H1 (cell line): ENCODE measurements at regions not wholly inside any gene's neighbourhood (a gene's known extent, or its start where the extent isn't known, plus 50 kb on each side); places are given as distances from the start of the nearest gene placed in this dataset.

Experiments used
- CTCF ChIA-PET: fragments of 300-600 bp; sonication (Branson Sonifier 250); formaldehyde crosslinking; loops from one replicate; lab custom pipeline; 2021; ENCODE audit not compliant: partially characterized antibody; lab: Charles Lee
- POLR2A ChIA-PET: fragments of 300-600 bp; sonication (Branson Sonifier 250); formaldehyde crosslinking; loops from one replicate; lab custom pipeline; 2021; ENCODE audit warnings: inconsistent platforms; ENCODE audit not compliant: partially characterized antibody; lab: Charles Lee
- DNase-seq, 2 experiments: peaks; one replicate each; pipeline versions ENCODE4 v3.0.0 to v3.0.0-alpha.2; 2010 to 2022; ENCODE audit warnings: low spot score in 2 of 2, low read depth in 1 of 2, mixed read lengths in 1 of 2
- FAIRE-seq: peaks from 2 replicates; lab custom pipeline; 2011; peaks lifted over from hg19 to GRCh38; lab: Jason Lieb, UNC
- H2AFZ ChIP-seq: 2 replicates; pipeline ENCODE4 v1.8.1; 2012; ENCODE audit warnings: low read length, inconsistent platforms
- H2AK5ac ChIP-seq: 2 replicates; pipeline ENCODE4 v1.6.1; 2013; ENCODE audit warnings: low read depth, low read length
- H2BK120ac ChIP-seq: replicated peaks from 2 replicates; pipeline ENCODE3; 2013; ENCODE audit warnings: low read depth, low read length, inconsistent platforms
- H2BK12ac ChIP-seq: 2 replicates; pipeline ENCODE4 v1.6.1; 2013; ENCODE audit warnings: low read depth, low read length
- H2BK15ac ChIP-seq: 2 replicates; pipeline ENCODE4 v1.6.1; 2013; ENCODE audit warnings: low read length
- H2BK20ac ChIP-seq: 2 replicates; pipeline ENCODE4 v1.6.1; 2013; ENCODE audit warnings: low read length
- H2BK5ac ChIP-seq: 2 replicates; pipeline ENCODE4 v1.6.1; 2013; ENCODE audit warnings: low read depth, low read length
- H3K14ac ChIP-seq: 2 replicates; pipeline ENCODE4 v1.6.1; 2013; ENCODE audit warnings: inconsistent platforms; ENCODE audit not compliant: insufficient read length
- H3K18ac ChIP-seq: 2 replicates; pipeline ENCODE4 v1.6.1; 2013; ENCODE audit warnings: low read length; ENCODE audit errors: extremely low read depth
- H3K23ac ChIP-seq: 2 replicates; pipeline ENCODE4 v1.6.1; 2013; ENCODE audit warnings: inconsistent platforms; ENCODE audit not compliant: insufficient read length
- H3K23me2 ChIP-seq: 2 replicates; pipeline ENCODE4 v1.6.1; 2013; ENCODE audit warnings: low read depth, low read length
- H3K27ac ChIP-seq: 2 replicates; pipeline ENCODE4 v1.6.1; 2011; ENCODE audit warnings: low read depth, low read length, inconsistent platforms
- H3K27me3 ChIP-seq, 4 experiments: replicated peaks in 1 of 4; 1 replicate in 1 of 4; 2 replicates in 3 of 4; pipeline versions ENCODE4 v1.6.1 to v1.8.1; 2011 to 2013; ENCODE audit warnings: low read length in 3 of 4, mild to moderate bottlenecking in 3 of 4, inconsistent platforms in 2 of 4, mixed read lengths in 2 of 4, moderate library complexity in 1 of 4; ENCODE audit not compliant: control insufficient read depth in 3 of 4, insufficient read depth in 3 of 4; ENCODE audit errors: extremely low read depth in 1 of 4
- H3K36me3 ChIP-seq, 4 experiments: 2 replicates each; pipeline versions ENCODE4 v1.6.1 to v1.8.1; 2011 to 2013; ENCODE audit warnings: mild to moderate bottlenecking in 4 of 4, low read length in 3 of 4, moderate library complexity in 2 of 4, control low read depth in 1 of 4, inconsistent platforms in 1 of 4; ENCODE audit not compliant: insufficient read depth in 4 of 4, control insufficient read depth in 2 of 4
- H3K4ac ChIP-seq: replicated peaks from 2 replicates; pipeline ENCODE3; 2013; ENCODE audit warnings: low read length, low read depth, mixed read lengths, inconsistent platforms; ENCODE audit not compliant: insufficient read length
- H3K4me1 ChIP-seq, 4 experiments: replicated peaks in 1 of 4; 1 replicate in 1 of 4; 2 replicates in 3 of 4; pipeline versions ENCODE4 v1.6.1 to v1.8.1; 2011 to 2013; ENCODE audit warnings: low read length in 3 of 4, inconsistent platforms in 2 of 4, mixed read lengths in 1 of 4; ENCODE audit not compliant: insufficient read depth in 4 of 4, control insufficient read depth in 3 of 4
- H3K4me2 ChIP-seq, 2 experiments: 2 replicates each; pipeline versions ENCODE4 v1.6.1 to v1.8.1; 2011 to 2013; ENCODE audit warnings: low read depth in 2 of 2, low read length in 2 of 2, control low read depth in 1 of 2, inconsistent platforms in 1 of 2, mild to moderate bottlenecking in 1 of 2; ENCODE audit not compliant: insufficient read depth in 1 of 2
- H3K4me3 ChIP-seq, 4 experiments: fragments of 200-600, 300-600 bp in 1 of 4; sonication (generic), shearing (Covaris generic), sonication (Bioruptor Twin) in 1 of 4; 2 replicates each; pipeline versions ENCODE4 v1.5.1 to v1.8.1; 2011 to 2016; ENCODE audit warnings: low read length in 4 of 4, low read depth in 3 of 4, control low read depth in 2 of 4, inconsistent platforms in 2 of 4, mild to moderate bottlenecking in 2 of 4, mixed read lengths in 1 of 4, moderate library complexity in 1 of 4; ENCODE audit not compliant: insufficient read depth in 2 of 4; ENCODE audit errors: extremely low read depth in 1 of 4
- H3K56ac ChIP-seq: replicated peaks from 2 replicates; pipeline ENCODE3; 2013; ENCODE audit warnings: low read depth, mild to moderate bottlenecking, mixed read lengths, low read length, inconsistent platforms; ENCODE audit not compliant: insufficient read length
- H3K79me1 ChIP-seq: 2 replicates; pipeline ENCODE4 v1.6.1; 2013; ENCODE audit warnings: low read depth, low read length, control low read depth
- H3K79me2 ChIP-seq, 2 experiments: 2 replicates each; pipeline versions ENCODE4 v1.6.1 to v1.8.1; 2012 to 2013; ENCODE audit warnings: low read length in 2 of 2, mild to moderate bottlenecking in 2 of 2, inconsistent platforms in 1 of 2; ENCODE audit not compliant: insufficient read depth in 2 of 2, control insufficient read depth in 1 of 2
- H3K9ac ChIP-seq, 4 experiments: replicated peaks in 1 of 4; 1 replicate in 1 of 4; 2 replicates in 3 of 4; pipeline versions ENCODE4 v1.6.1 to v1.8.1; 2011 to 2013; ENCODE audit warnings: low read depth in 3 of 4, low read length in 3 of 4, control low read depth in 2 of 4, mild to moderate bottlenecking in 2 of 4, moderate library complexity in 2 of 4, inconsistent platforms in 1 of 4; ENCODE audit errors: extremely low read depth in 1 of 4
- H3K9me3 ChIP-seq, 2 experiments: 2 replicates each; pipeline versions ENCODE4 v1.6.1 to v1.8.1; 2012 to 2013; ENCODE audit warnings: mild to moderate bottlenecking in 2 of 2, moderate library complexity in 2 of 2, control low read depth in 1 of 2, inconsistent platforms in 1 of 2, low read depth in 1 of 2, low read length in 1 of 2, mixed read lengths in 1 of 2; ENCODE audit not compliant: insufficient read depth in 2 of 2
- H4K20me1 ChIP-seq, 2 experiments: replicated peaks in 1 of 2; 2 replicates each; pipeline versions ENCODE3 to v1.8.1; 2011 to 2013; ENCODE audit warnings: inconsistent platforms in 2 of 2, low read length in 2 of 2, mild to moderate bottlenecking in 1 of 2; ENCODE audit not compliant: insufficient read depth in 2 of 2, control insufficient read depth in 1 of 2
- H4K5ac ChIP-seq: 2 replicates; pipeline ENCODE4 v1.6.1; 2013; ENCODE audit warnings: low read length, low read depth, mixed read lengths, inconsistent platforms; ENCODE audit not compliant: insufficient read length
- H4K8ac ChIP-seq: 2 replicates; pipeline ENCODE4 v1.8.0; 2013; ENCODE audit warnings: mild to moderate bottlenecking, moderate library complexity, low read length, inconsistent platforms; ENCODE audit not compliant: insufficient read depth; ENCODE audit errors: extremely low read depth
- H4K91ac ChIP-seq: replicated peaks from 2 replicates; pipeline ENCODE3; 2013; ENCODE audit warnings: low read length, mixed read lengths, inconsistent platforms; ENCODE audit not compliant: insufficient read length
- BRCA1 ChIP-seq: IDR thresholded peaks from 2 replicates; pipeline ENCODE4 v1.6.1; 2012; ENCODE audit warnings: low read depth, low read length, improper control_type of control experiment
- HDAC2 ChIP-seq, 2 experiments: fragments of 300-600 bp in 1 of 2; sonication (generic) in 1 of 2; IDR thresholded peaks; 2 replicates each; pipeline ENCODE4 v1.6.1; 2011 to 2012; ENCODE audit warnings: low read depth in 2 of 2, low read length in 2 of 2, mild to moderate bottlenecking in 2 of 2, moderate library complexity in 2 of 2, borderline replicate concordance in 1 of 2, inconsistent platforms in 1 of 2
- NANOG ChIP-seq: IDR thresholded peaks from 2 replicates; pipeline ENCODE4 v1.6.1; 2011; ENCODE audit warnings: low read length, low read depth, mild to moderate bottlenecking, inconsistent platforms; ENCODE audit not compliant: insufficient read depth, poor library complexity, severe bottlenecking
- SP2 ChIP-seq: IDR thresholded peaks from 2 replicates; pipeline ENCODE4 v1.6.1; 2012; ENCODE audit warnings: mild to moderate bottlenecking, low read length, inconsistent platforms
- SRF ChIP-seq: IDR thresholded peaks from 2 replicates; pipeline ENCODE4 v1.6.1; 2011; ENCODE audit warnings: mild to moderate bottlenecking, low read depth, low read length, moderate library complexity
- TAF1 ChIP-seq: IDR thresholded peaks from 2 replicates; pipeline ENCODE4 v1.6.1; 2011; ENCODE audit warnings: mild to moderate bottlenecking, low read depth, low read length
- TEAD4 ChIP-seq: IDR thresholded peaks from 2 replicates; pipeline ENCODE4 v1.6.1; 2012; ENCODE audit warnings: low read depth, low read length, inconsistent platforms, mixed read lengths
- YY1 ChIP-seq: IDR thresholded peaks from 2 replicates; pipeline ENCODE4 v1.6.1; 2011; ENCODE audit warnings: low read depth, mild to moderate bottlenecking, low read length
- WGBS, 2 experiments: shearing (Covaris generic) in 1 of 2; methylation state at CpG; one replicate each; pipeline versions ENCODE4 v1.1.6 to v1.1.7; 2013 to 2015; ENCODE audit warnings: low lambda C conversion rate in 2 of 2, mixed read lengths in 2 of 2, inconsistent platforms in 1 of 2, low coverage in 1 of 2, missing lambda C conversion rate in 1 of 2; ENCODE audit not compliant: insufficient replicate concordance in 2 of 2, insufficient coverage in 1 of 2, insufficient read length in 1 of 2; ENCODE audit errors: extremely low coverage in 1 of 2, missing lambda C conversion rate in 1 of 2; 5-methylcytosine and 5-hydroxymethylcytosine counted together

GRCh38 chr2:8223695-8224346, 458.0 kb upstream of the ID2 start:
- Histone ChIP-seq H2BK120ac (peak overlapping the region; percentile 70), H3K4me3 (no peak overlapping the region), H3K23ac (no peak overlapping the region), H3K4me1 (peaks cover 0 to 8% (median 3%) of the 10 kb centered on the region in 4 experiments; a peak in 5 of 7 replicates), H2AK5ac (0 out of 2 replicates have a peak overlapping the region, but pooled peaks have one; percentile 69), H3K4ac (no peak overlapping the region), H3K27me3 (no peaks in the 10 kb centered on the region), H3K9ac (no peak overlapping the region), H3K27ac (no peak overlapping the region), H4K20me1 (no peaks in the 10 kb centered on the region), H3K79me1 (no peaks in the 10 kb centered on the region), H2BK5ac (peak overlapping the region; percentile 40; the same call in 1 of the 2 replicates), H2BK12ac (peak overlapping the region; percentile 86; the same call in 1 of the 2 replicates), H2BK20ac (peak overlapping the region; percentile 95; the same call in 1 of the 2 replicates), H3K79me2 (no peaks in the 10 kb centered on the region), H2BK15ac (peak overlapping the region; percentile 31; the same call in 1 of the 2 replicates), H3K36me3 (no peaks in the 10 kb centered on the region), H2AFZ (no peak overlapping the region), H3K56ac (no peak overlapping the region), H4K8ac (no peak overlapping the region), H3K18ac (no peak overlapping the region; the same call in 1 of the 2 replicates), H3K14ac (no peak overlapping the region), H4K5ac (no peak overlapping the region), H3K9me3 (no peaks in the 10 kb centered on the region), H3K4me2 (no peak overlapping the region; a peak in 1 of 4 replicates), H4K91ac (peak overlapping the region; percentile 0), H3K23me2 (no peaks in the 10 kb centered on the region)
- DNase-seq (no peak), FAIRE-seq (no peak)
- 78% methylated on average over 18 of the region's 18 CpGs; no CpG with 5 or more reads in 1 of the 2 experiments for WGBS, 2 experiments
- ChIA-PET CTCF (no interaction called here), POLR2A (no interaction called here)
- TF ChIP-seq TEAD4 (no peak), YY1 (no peak), SRF (no peak), BRCA1 (no peak), NANOG (no peak), HDAC2 (IDR thresholded peaks at IDR 0.05; ENCODE audit: borderline replicate concordance in 1 of 2, low read depth in 2 of 2, low read length in 2 of 2) (no peak), TAF1 (no peak), SP2 (no peak)
